ENCODE measurements at regions not wholly inside any gene's neighbourhood (a gene's known extent, or its start where the extent isn't known, plus 50 kb on each side); places are given as distances from the start of the nearest gene placed in this dataset.
A peak's percentile ranks its signal among the peaks of the same experiment; 100 is the strongest.

- in situ Hi-C loops (cut with HindIII; ENCODE audit: low pct_unique_long_range_greater_than_20kb, low sequenced_read_pairs), result no loop called here
- no peak for DNase-seq (ENCODE audit: low read depth, low spot score)
Measured at GRCh38 chr7:93048136-93048930, 69.4 kb downstream of the SAMD9 start.

GRCh38 chr7:93047514-93048099 is 70.2 kb downstream of the SAMD9 start:
- DNase-seq (ENCODE audit: low read depth, low spot score), result no peak
- in situ Hi-C loops (cut with HindIII; ENCODE audit: low pct_unique_long_range_greater_than_20kb, low sequenced_read_pairs), result no loop called here

- in situ Hi-C loops (cut with HindIII; ENCODE audit: low pct_unique_long_range_greater_than_20kb, low sequenced_read_pairs), result no loop called here
- DNase-seq (ENCODE audit: low read depth, low spot score), result peak; percentile 53
Measured at GRCh38 chr7:93046641-93047040, 71.1 kb downstream of the SAMD9 start.

- no peak for DNase-seq (ENCODE audit: low read depth, low spot score)
- in situ Hi-C loops (cut with HindIII; ENCODE audit: low pct_unique_long_range_greater_than_20kb, low sequenced_read_pairs), result no loop called here
Measured at GRCh38 chr7:93044147-93044810, 73.5 kb downstream of the SAMD9 start.

- no peak for DNase-seq (ENCODE audit: low read depth, low spot score)
- in situ Hi-C loops (cut with HindIII; ENCODE audit: low pct_unique_long_range_greater_than_20kb, low sequenced_read_pairs), result no loop called here
Measured at GRCh38 chr7:93043385-93043985, 74.3 kb downstream of the SAMD9 start.

- no peak for DNase-seq (ENCODE audit: low read depth, low spot score)
- in situ Hi-C loops (cut with HindIII; ENCODE audit: low pct_unique_long_range_greater_than_20kb, low sequenced_read_pairs), result no loop called here
Measured at GRCh38 chr7:93040355-93040754, 77.4 kb downstream of the SAMD9 start.

GRCh38 chr7:93039786-93040185 is 78.0 kb downstream of the SAMD9 start:
- in situ Hi-C loops (cut with HindIII; ENCODE audit: low pct_unique_long_range_greater_than_20kb, low sequenced_read_pairs), result no loop called here
- DNase-seq (ENCODE audit: low read depth, low spot score), result no peak

- no peak for DNase-seq (ENCODE audit: low read depth, low spot score)
- in situ Hi-C loops (cut with HindIII; ENCODE audit: low pct_unique_long_range_greater_than_20kb, low sequenced_read_pairs), result no loop called here
Measured at GRCh38 chr7:93039282-93039681, 78.5 kb downstream of the SAMD9 start.

- in situ Hi-C loops (cut with HindIII; ENCODE audit: low pct_unique_long_range_greater_than_20kb, low sequenced_read_pairs), result no loop called here
Measured at GRCh38 chr7:93036807-93037206, 81.0 kb downstream of the SAMD9 start.

GRCh38 chr7:93036149-93036640 is 81.6 kb downstream of the SAMD9 start:
- DNase-seq (ENCODE audit: low read depth, low spot score), result no peak
- in situ Hi-C loops (cut with HindIII; ENCODE audit: low pct_unique_long_range_greater_than_20kb, low sequenced_read_pairs), result no loop called here

More at GRCh38 chr7:93036807-93037206, 81.0 kb downstream of the SAMD9 start:
- DNase-seq (ENCODE audit: low read depth, low spot score), result no peak

GRCh38 chr7:93031795-93032194 is 86.0 kb downstream of the SAMD9 start:
- DNase-seq (ENCODE audit: low read depth, low spot score), result no peak
- in situ Hi-C loops (cut with HindIII; ENCODE audit: low pct_unique_long_range_greater_than_20kb, low sequenced_read_pairs), result no loop called here

GRCh38 chr7:93030605-93031225 is 87.1 kb downstream of the SAMD9 start:
- in situ Hi-C loops (cut with HindIII; ENCODE audit: low pct_unique_long_range_greater_than_20kb, low sequenced_read_pairs), result no loop called here

GRCh38 chr7:93029056-93029455 is 88.7 kb downstream of the SAMD9 start:
- DNase-seq (ENCODE audit: low read depth, low spot score), result no peak
- in situ Hi-C loops (cut with HindIII; ENCODE audit: low pct_unique_long_range_greater_than_20kb, low sequenced_read_pairs), result no loop called here

More at GRCh38 chr7:93030605-93031225, 87.1 kb downstream of the SAMD9 start:
- DNase-seq (ENCODE audit: low read depth, low spot score), result no peak

GRCh38 chr7:93028610-93029009 is 89.2 kb downstream of the SAMD9 start:
- DNase-seq (ENCODE audit: low read depth, low spot score), result no peak
- in situ Hi-C loops (cut with HindIII; ENCODE audit: low pct_unique_long_range_greater_than_20kb, low sequenced_read_pairs), result no loop called here

- no peak for DNase-seq (ENCODE audit: low read depth, low spot score)
- in situ Hi-C loops (cut with HindIII; ENCODE audit: low pct_unique_long_range_greater_than_20kb, low sequenced_read_pairs), result no loop called here
Measured at GRCh38 chr7:93027044-93027443, 90.7 kb downstream of the SAMD9 start.

- no peak for DNase-seq (ENCODE audit: low read depth, low spot score)
Measured at GRCh38 chr7:93026425-93026824, 91.4 kb downstream of the SAMD9 start.

GRCh38 chr7:93025389-93025788 is 92.4 kb downstream of the SAMD9 start:
- in situ Hi-C loops (cut with HindIII; ENCODE audit: low pct_unique_long_range_greater_than_20kb, low sequenced_read_pairs), result no loop called here
- DNase-seq (ENCODE audit: low read depth, low spot score), result no peak

More at GRCh38 chr7:93026425-93026824, 91.4 kb downstream of the SAMD9 start:
- in situ Hi-C loops (cut with HindIII; ENCODE audit: low pct_unique_long_range_greater_than_20kb, low sequenced_read_pairs), result no loop called here

All from SK-MEL-5 (cell line).